ENCODE measurements at regions not wholly inside any gene's neighbourhood (a gene's known extent, or its start where the extent isn't known, plus 50 kb on each side); places are given as distances from the start of the nearest gene placed in this dataset.

GRCh38 chr15:57767481-57767880, 61.0 kb downstream of the POLR2M start:
- no peaks in the 10 kb centered on the region for H3K79me2 ChIP-seq (ENCODE audit: control insufficient read depth, insufficient read depth, low read length)
- DNase-seq (ENCODE audit: low read depth in 2 of 2) = no peak
- H4K20me1 ChIP-seq (ENCODE audit: control insufficient read depth, extremely low read depth, insufficient read depth, low read length) = no peaks in the 10 kb centered on the region
- H3K27me3 ChIP-seq (ENCODE audit: control insufficient read depth, insufficient read depth, low read length) = no peaks in the 10 kb centered on the region
- no peaks in the 10 kb centered on the region for H3K4me1 ChIP-seq (ENCODE audit: control insufficient read depth, extremely low read depth, insufficient read depth, low read length)
- no peak overlapping the region for H3K27ac ChIP-seq (ENCODE audit: insufficient read depth, low read length)
- no peak overlapping the region for H3K4me2 ChIP-seq (ENCODE audit: extremely low read depth, insufficient read depth, low read length)
- no peaks in the 10 kb centered on the region for H3K36me3 ChIP-seq (ENCODE audit: control insufficient read depth, insufficient read depth, low read length)
- H3K9ac ChIP-seq (ENCODE audit: insufficient read depth, low read length) = no peak overlapping the region
- TF ChIP-seq CTCF (conservative IDR thresholded peaks at IDR 0.05 in 1 of 2, IDR thresholded peaks at IDR 0.05 in 1 of 2; ENCODE audit: low read depth in 1 of 2, low read length in 2 of 2) (no peak), EZH2 (IDR thresholded peaks at IDR 0.05; ENCODE audit: low read length, missing control alignments) (no peak)
- H3K9me3 ChIP-seq (ENCODE audit: control insufficient read depth, insufficient read depth, low read depth, low read length) = no peaks in the 10 kb centered on the region
- H2AFZ ChIP-seq (ENCODE audit: low read length) = no peak overlapping the region
- H3K4me3 ChIP-seq (replicated peaks in 1 of 4; ENCODE audit: control extremely low read depth in 1 of 4, insufficient read depth in 1 of 4, low read depth in 3 of 4, low read length in 4 of 4) = no peak overlapping the region

GRCh38 chr15:57769266-57769665, 62.8 kb downstream of the POLR2M start:
- TF ChIP-seq CTCF (conservative IDR thresholded peaks at IDR 0.05 in 1 of 2, IDR thresholded peaks at IDR 0.05 in 1 of 2; ENCODE audit: low read depth in 1 of 2, low read length in 2 of 2) = no peak
- no peak for TF ChIP-seq EZH2 (IDR thresholded peaks at IDR 0.05; ENCODE audit: low read length, missing control alignments)
- Histone ChIP-seq H3K4me3 (replicated peaks in 1 of 4; ENCODE audit: control extremely low read depth in 1 of 4, insufficient read depth in 1 of 4, low read depth in 3 of 4, low read length in 4 of 4) (no peak overlapping the region), H3K4me1 (ENCODE audit: control insufficient read depth, extremely low read depth, insufficient read depth, low read length) (no peaks in the 10 kb centered on the region), H3K4me2 (ENCODE audit: extremely low read depth, insufficient read depth, low read length) (no peak overlapping the region), H3K27ac (ENCODE audit: insufficient read depth, low read length) (no peak overlapping the region), H4K20me1 (ENCODE audit: control insufficient read depth, extremely low read depth, insufficient read depth, low read length) (no peaks in the 10 kb centered on the region), H3K27me3 (ENCODE audit: control insufficient read depth, insufficient read depth, low read length) (no peaks in the 10 kb centered on the region), H3K79me2 (ENCODE audit: control insufficient read depth, insufficient read depth, low read length) (no peaks in the 10 kb centered on the region), H2AFZ (ENCODE audit: low read length) (peak overlapping the region; percentile 52), H3K9me3 (ENCODE audit: control insufficient read depth, insufficient read depth, low read depth, low read length) (no peaks in the 10 kb centered on the region), H3K36me3 (ENCODE audit: control insufficient read depth, insufficient read depth, low read length) (no peaks in the 10 kb centered on the region), H3K9ac (ENCODE audit: insufficient read depth, low read length) (no peak overlapping the region)
- DNase-seq (ENCODE audit: low read depth in 2 of 2) = peak in 1 of 2 donors; percentile 32

- Histone ChIP-seq H3K4me1 (ENCODE audit: control insufficient read depth, extremely low read depth, insufficient read depth, low read length) (no peaks in the 10 kb centered on the region), H3K4me3 (replicated peaks in 1 of 4; ENCODE audit: control extremely low read depth in 1 of 4, insufficient read depth in 1 of 4, low read depth in 3 of 4, low read length in 4 of 4) (no peak overlapping the region), H4K20me1 (ENCODE audit: control insufficient read depth, extremely low read depth, insufficient read depth, low read length) (no peaks in the 10 kb centered on the region), H3K36me3 (ENCODE audit: control insufficient read depth, insufficient read depth, low read length) (no peaks in the 10 kb centered on the region), H3K9ac (ENCODE audit: insufficient read depth, low read length) (no peak overlapping the region), H3K27me3 (ENCODE audit: control insufficient read depth, insufficient read depth, low read length) (no peaks in the 10 kb centered on the region), H3K79me2 (ENCODE audit: control insufficient read depth, insufficient read depth, low read length) (no peaks in the 10 kb centered on the region), H3K9me3 (ENCODE audit: control insufficient read depth, insufficient read depth, low read depth, low read length) (no peaks in the 10 kb centered on the region), H3K4me2 (ENCODE audit: extremely low read depth, insufficient read depth, low read length) (no peak overlapping the region), H2AFZ (ENCODE audit: low read length) (no peak overlapping the region), H3K27ac (ENCODE audit: insufficient read depth, low read length) (no peak overlapping the region)
- TF ChIP-seq CTCF (conservative IDR thresholded peaks at IDR 0.05 in 1 of 2, IDR thresholded peaks at IDR 0.05 in 1 of 2; ENCODE audit: low read depth in 1 of 2, low read length in 2 of 2) (no peak), EZH2 (IDR thresholded peaks at IDR 0.05; ENCODE audit: low read length, missing control alignments) (no peak)
- DNase-seq (ENCODE audit: low read depth in 2 of 2) = no peak
These were observed 64.0 kb downstream of the POLR2M start for GRCh38 chr15:57770495-57770894.
